Activated CD4-positive, alpha-beta T cell treated with anti-CD3 and anti-CD28 coated beads, Interleukin-2, amount 50 U/mL, for 4 hours (primary cell): ENCODE measurements at regions not wholly inside any gene's neighbourhood (a gene's known extent, or its start where the extent isn't known, plus 50 kb on each side); places are given as distances from the start of the nearest gene placed in this dataset.

ENCODE experiments used
- DNase-seq, 2 experiments: peaks; one replicate each; pipeline ENCODE4 v3.0.0-alpha.2; 2020

GRCh38 chr1:219265026-219265515, 91.4 kb downstream of the LYPLAL1 start:
- DNase-seq: no peak

GRCh38 chr1:219264561-219264960, 90.9 kb downstream of the LYPLAL1 start:
- DNase-seq: no peak
